SKM-1 treated with dmso at 0.1 percent for 144 hours (cell line): ENCODE measurements at regions not wholly inside any gene's neighbourhood (a gene's known extent, or its start where the extent isn't known, plus 50 kb on each side); places are given as distances from the start of the nearest gene placed in this dataset.

Source experiments
- DNase-seq: peaks from one replicate; lab custom pipeline; 2025; ENCODE audit not compliant: unreplicated experiment; lab: John Stamatoyannopoulos, UW

DNA sequence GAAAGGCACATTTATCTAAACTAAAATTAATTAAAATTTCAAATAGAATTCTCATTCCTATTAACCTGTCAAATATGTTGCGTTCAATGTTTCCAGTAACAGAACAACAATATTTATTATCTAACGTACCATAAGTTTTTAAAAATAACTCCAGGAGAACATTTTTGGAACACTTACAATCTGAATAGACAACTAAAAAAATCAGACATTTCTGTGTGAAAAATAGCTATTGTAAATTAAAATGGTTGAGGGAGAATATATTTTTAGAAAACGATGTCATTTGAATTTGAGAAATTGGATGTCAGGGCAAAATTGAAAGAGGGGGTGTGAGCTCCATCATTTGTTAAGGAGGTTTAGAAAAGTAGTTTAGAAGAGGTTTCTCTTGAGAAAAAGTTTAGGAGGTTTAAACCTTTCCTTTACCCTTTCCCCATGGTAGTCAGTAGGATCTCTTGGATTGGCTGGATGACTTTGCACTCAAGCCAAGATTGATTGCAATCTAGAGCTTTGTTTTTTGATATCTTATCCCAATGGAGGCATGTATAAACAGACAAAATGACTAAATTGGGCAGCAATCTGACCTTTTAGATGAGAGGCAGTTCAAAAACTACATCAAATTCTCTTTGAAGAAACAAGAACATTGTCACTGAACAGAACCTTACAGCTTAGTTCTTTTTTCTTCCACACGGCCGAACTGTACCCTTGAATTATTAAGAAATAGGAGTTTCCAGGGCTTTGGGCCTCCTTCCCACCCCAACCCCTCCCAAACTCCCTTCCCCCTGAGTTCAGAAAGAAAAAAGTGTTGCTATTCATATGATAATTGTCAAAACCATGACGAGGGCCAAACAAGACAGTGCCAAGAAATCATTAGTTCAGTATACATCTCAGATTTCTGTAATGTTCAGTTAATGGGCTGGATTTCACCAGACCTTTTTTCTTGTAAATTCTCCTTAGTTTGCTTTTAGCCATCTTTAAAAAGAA, 79.7 kb upstream of the CDIN1 start:
- DNase-seq = no peak

DNA sequence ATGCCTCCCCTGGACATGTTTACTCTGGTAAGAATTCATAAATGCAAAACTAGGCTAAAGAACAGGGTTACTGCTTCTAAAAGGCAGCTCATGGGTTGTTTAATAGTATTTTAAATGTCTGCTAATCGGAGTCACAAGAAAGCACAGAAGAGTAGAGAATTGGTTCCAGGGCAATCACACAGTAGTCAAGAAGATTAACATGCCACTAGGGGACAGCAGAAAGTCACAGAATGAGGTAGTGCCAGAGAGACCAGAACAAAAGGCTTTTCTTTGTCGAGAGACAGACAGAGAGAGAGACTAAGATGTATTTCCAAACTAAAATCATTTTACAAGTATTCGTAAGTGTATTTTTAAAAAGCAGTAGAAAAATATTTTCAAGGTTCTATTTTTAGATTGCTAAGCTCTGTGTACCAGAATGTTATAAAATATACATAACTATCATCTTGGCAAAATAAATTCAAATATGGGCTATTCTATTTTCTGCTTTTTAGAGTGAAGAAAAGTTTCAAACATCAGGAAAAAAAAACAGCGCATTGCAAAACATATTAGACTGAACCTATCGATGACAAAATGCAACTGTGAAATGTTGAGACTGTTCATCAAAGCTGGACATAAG, 78.3 kb upstream of the CDIN1 start:
- DNase-seq = peak; percentile 53

DNA sequence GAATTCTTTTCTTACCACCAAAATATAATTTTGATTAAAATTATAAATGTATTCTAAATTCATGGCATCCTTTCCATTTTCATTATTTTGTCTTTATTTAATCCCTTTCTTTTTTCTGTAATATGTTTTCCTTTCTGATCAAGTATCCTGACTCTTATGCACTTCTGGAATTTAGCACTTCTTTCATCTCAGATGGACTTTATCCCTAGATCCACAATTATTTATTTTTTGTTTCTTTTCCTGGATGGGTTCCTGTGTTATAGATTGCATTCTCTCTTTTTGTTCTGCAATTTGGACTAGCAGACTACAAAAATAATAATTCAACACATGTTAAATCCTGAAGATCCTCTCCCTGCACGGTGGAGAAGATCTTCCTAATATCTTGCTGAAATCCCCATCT, 76.9 kb upstream of the CDIN1 start:
- DNase-seq = no peak

DNA sequence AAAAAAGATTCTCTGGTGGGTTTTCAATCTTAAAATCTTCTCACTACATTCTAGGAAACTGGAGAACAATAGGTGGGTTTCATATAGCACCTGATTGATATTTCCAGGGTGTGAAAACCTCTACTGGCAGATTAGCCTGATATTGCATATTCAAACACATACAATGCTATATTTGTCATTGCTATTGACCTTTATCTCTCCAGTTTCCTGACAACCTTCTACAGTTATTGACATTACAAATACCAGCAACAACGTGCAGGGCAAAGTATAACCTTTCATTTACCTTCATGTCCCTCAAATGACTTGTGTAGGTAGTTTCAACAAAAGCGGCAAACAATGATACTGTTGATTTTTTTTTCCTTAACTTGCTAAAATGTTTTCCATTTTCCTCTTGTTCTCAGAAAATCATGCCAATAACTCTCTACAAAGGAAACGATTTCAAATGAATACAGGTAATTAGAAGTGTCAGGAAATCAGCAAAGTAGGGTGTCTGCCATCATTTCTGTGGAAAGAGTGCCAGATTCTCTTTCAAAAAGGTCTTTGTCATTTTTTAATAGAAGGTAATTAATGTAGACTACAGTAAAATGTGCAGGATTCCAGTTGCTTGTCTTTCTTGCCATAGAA, 72.6 kb upstream of the CDIN1 start:
- DNase-seq = no peak

DNA sequence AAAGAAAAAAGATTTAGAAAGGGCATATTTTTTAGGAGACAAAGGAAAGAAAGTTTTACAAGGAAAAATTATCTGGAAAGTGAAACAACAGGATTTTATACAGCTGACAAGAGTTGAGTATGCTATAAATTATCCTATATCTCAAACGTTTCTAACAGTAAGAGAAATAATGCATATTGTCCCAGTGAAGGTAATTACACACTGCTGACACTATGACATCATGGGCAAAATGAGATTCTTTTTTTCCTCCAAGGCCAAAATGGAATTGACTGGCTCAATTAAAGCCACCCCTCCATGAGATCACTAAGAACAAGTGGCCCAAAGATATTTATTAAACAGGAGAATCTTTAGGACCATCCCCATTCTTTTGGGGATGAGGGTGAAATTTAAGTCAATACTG, 72.0 kb upstream of the CDIN1 start:
- no peak for DNase-seq

- no peak for DNase-seq
Observed at GRCh38 chr15:36511594-36511993, 67.8 kb upstream of the CDIN1 start.

GRCh38 chr15:36517758-36518157, 61.7 kb upstream of the CDIN1 start:
- DNase-seq = no peak

DNA sequence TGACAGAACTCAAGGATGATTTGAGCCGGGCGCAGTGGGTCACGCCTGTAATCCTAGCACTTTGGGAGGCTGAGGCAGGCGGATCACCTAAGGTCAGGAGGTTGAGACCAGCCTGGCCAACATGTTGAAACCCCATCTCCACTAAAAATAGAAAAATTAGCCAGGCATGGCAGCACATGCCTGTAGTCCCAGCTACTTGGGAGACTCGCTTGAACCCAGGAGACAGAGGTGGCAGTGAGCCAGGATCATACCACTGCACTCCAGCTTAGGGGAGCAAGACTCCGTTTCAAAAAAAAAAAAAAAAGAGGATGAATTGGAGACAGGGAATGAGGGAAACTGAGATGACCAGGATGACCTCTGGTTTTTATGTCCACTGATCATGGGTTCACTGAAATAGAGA, 60.4 kb upstream of the CDIN1 start:
- no peak for DNase-seq

DNA sequence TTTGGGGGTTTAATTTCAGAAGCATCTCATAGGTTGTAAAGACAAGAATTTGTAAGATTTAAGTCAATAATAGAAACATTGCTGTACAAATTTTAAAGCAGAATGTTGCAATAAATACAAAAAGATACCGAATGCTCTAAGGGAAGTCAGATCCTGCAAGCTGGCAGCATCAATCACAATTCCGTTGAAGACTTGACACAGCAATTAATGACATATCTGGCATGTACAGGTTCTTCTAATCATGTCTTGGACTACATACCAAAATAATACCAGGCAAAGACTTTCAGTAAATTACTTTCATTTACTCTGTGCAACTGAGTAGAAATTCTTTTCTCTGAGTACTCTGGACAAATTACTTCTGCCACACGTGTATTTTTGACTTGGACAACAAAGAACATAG, 54.0 kb upstream of the CDIN1 start:
- no peak for DNase-seq

DNA sequence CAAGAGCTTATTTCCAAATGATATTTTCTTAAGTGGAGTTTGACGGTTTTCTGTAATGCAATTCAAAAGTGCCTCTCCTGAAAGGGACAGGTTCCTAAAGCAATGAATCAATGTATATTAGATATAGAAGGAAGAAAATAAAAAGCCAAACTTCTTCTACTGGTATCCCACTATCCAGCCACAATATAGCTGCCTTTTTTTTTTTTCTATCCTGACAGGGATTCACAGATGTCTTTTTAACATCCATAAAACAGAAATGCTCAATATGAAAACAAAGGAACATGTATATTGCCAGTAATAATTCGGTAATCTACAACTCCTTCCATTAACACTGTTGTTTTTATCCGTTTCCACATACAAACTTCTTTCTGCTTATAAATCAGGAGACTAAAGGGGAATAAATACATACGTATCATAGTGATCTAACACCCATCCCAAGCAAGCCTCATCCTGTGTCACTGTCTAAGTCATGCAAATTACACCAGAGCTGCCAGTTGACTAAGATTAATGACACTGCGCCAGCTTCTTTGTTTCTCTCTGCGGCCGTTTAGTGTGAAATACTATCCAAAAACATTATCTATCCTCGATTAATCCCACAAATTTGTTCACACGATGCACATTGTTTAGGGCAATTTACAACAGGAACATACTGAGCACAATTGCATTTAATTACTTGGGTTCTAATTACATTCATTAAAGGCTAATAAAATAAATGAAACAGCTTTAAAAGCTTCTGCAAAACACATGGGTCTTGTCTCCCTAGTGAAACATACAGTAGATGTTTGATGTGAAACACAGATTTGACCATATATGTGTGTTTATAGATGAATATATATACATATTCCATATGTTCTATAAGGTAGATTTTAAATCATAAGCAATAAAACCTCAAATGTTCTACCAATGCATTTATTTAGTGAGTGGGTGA, 51.9 kb upstream of the CDIN1 start:
- DNase-seq = no peak

DNA sequence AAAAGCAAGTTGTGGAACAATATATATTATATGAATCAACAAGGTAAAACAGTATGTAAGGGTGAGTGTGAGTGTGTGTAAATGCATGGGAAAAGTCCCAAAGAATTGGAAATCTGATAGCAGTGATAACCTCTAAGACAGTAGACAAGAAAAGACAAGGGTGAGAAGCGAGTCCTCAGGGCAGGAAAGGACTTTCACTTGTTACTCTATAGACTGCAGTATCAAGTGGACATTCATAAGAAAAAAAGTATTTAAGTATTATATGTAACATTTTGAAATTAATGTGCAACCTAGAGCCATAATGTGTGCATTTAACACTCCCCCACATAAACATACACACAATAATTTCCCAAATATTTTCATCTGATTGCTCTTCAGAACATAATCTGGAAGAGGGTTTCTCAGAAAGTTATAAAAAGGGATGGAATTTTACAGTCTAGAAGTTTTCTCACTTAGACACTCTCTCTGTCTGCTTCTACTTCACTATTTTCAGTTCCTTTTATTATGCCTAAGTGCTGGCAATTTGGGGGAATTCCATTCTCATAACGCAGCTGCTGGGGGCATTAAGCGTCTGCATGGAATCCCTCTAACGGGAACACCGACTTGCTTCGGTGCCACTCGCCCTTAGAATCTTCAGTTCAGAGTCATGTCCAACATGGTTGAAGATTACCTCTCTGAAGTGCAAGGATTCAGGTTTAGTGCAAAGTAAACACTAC, 50.0 kb upstream of the CDIN1 start:
- DNase-seq = no peak
